ENCODE measurements at regions not wholly inside any gene's neighbourhood (a gene's known extent, or its start where the extent isn't known, plus 50 kb on each side); places are given as distances from the start of the nearest gene placed in this dataset.

DNA sequence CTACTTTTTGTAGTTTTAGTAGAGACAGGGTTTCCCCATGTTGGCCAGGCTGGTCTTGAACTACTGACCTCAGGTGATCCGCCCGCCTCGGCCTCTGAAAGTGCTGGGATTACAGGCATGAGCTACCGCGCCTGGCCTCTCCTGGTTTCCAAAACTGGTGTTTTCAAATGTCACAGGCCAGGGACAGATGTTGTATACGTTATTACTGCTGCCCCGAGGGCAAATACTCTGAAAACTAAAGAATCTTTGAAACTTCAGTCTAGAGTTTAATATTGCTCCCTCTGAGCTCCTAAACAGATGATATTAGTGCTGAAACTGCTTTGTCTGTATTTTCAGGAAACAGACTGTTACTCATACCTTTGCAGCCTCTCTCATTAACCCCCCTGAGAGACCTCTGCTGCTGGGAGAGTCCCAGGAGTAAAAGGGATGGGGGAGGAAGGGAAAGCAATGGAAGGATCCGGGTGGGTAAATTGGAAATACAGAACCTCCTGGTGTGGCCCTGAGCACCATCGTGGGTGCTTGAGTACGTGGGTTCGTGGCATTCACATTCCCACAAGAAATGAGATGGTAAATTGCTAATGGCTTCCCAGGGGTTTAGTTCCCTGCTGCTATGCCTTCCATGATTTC lies 96.3 kb upstream of the IGF1R start:
- TF ChIP-seq, protein P1, sequence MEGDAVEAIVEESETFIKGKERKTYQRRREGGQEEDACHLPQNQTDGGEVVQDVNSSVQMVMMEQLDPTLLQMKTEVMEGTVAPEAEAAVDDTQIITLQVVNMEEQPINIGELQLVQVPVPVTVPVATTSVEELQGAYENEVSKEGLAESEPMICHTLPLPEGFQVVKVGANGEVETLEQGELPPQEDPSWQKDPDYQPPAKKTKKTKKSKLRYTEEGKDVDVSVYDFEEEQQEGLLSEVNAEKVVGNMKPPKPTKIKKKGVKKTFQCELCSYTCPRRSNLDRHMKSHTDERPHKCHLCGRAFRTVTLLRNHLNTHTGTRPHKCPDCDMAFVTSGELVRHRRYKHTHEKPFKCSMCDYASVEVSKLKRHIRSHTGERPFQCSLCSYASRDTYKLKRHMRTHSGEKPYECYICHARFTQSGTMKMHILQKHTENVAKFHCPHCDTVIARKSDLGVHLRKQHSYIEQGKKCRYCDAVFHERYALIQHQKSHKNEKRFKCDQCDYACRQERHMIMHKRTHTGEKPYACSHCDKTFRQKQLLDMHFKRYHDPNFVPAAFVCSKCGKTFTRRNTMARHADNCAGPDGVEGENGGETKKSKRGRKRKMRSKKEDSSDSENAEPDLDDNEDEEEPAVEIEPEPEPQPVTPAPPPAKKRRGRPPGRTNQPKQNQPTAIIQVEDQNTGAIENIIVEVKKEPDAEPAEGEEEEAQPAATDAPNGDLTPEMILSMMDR (conservative IDR thresholded peaks at IDR 0.05; ENCODE audit: low read length): no peak
- TF ChIP-seq EZH2phosphoT487 (IDR thresholded peaks at IDR 0.05; ENCODE audit: borderline replicate concordance): no peak

All from Loucy (cell line).